ENCODE measurements at regions not wholly inside any gene's neighbourhood (a gene's known extent, or its start where the extent isn't known, plus 50 kb on each side); places are given as distances from the start of the nearest gene placed in this dataset.
A peak's percentile ranks its signal among the peaks of the same experiment; 100 is the strongest.

- H3K4me3 Mint-ChIP-seq, result no peak overlapping the region
- peaks cover 3% of the 10 kb centered on the region for H3K36me3 Mint-ChIP-seq (ENCODE audit: low read depth)
- peaks cover 15% of the 10 kb centered on the region for H3K9me3 Mint-ChIP-seq
- H3K4me1 Mint-ChIP-seq, result peaks cover 16% of the 10 kb centered on the region
- H3K27me3 Mint-ChIP-seq (ENCODE audit: low read depth), result no peaks in the 10 kb centered on the region
- H3K27ac Mint-ChIP-seq (ENCODE audit: unreplicated experiment), result no peak overlapping the region
- DNase-seq (ENCODE audit: low read depth, low spot score), result no peak
- no peak for TF ChIP-seq CTCF (conservative IDR thresholded peaks at IDR 0.05)
These were observed 70.5 kb upstream of the SULF2 start for GRCh38 chr20:47855799-47856198.

- Mint-ChIP-seq H3K4me3 (no peak overlapping the region), H3K4me1 (peaks cover 16% of the 10 kb centered on the region), H3K27ac (ENCODE audit: unreplicated experiment) (no peak overlapping the region), H3K36me3 (ENCODE audit: low read depth) (peaks cover 3% of the 10 kb centered on the region), H3K27me3 (ENCODE audit: low read depth) (no peaks in the 10 kb centered on the region), H3K9me3 (peaks cover 15% of the 10 kb centered on the region)
- peak; percentile 51 for TF ChIP-seq CTCF (conservative IDR thresholded peaks at IDR 0.05)
- DNase-seq (ENCODE audit: low read depth, low spot score), result peak; percentile 41
These were observed 69.5 kb upstream of the SULF2 start for GRCh38 chr20:47854687-47855212.

GRCh38 chr20:47851774-47852173 is 66.5 kb upstream of the SULF2 start:
- H3K4me3 Mint-ChIP-seq, result no peak overlapping the region
- TF ChIP-seq CTCF (conservative IDR thresholded peaks at IDR 0.05), result no peak
- peaks cover 16% of the 10 kb centered on the region for H3K4me1 Mint-ChIP-seq
- H3K9me3 Mint-ChIP-seq, result peaks cover 15% of the 10 kb centered on the region
- H3K27me3 Mint-ChIP-seq (ENCODE audit: low read depth), result no peaks in the 10 kb centered on the region
- no peak for DNase-seq (ENCODE audit: low read depth, low spot score)
- peak overlapping the region; percentile 30 for H3K27ac Mint-ChIP-seq (ENCODE audit: unreplicated experiment)
- H3K36me3 Mint-ChIP-seq (ENCODE audit: low read depth), result peaks cover 3% of the 10 kb centered on the region

GRCh38 chr20:47850146-47850545 is 64.9 kb upstream of the SULF2 start:
- DNase-seq (ENCODE audit: low read depth, low spot score), result no peak
- H3K4me1 Mint-ChIP-seq, result peaks cover 18% of the 10 kb centered on the region
- no peak for TF ChIP-seq CTCF (conservative IDR thresholded peaks at IDR 0.05)
- H3K27ac Mint-ChIP-seq (ENCODE audit: unreplicated experiment), result no peak overlapping the region
- H3K9me3 Mint-ChIP-seq, result peaks cover 15% of the 10 kb centered on the region
- no peak overlapping the region for H3K4me3 Mint-ChIP-seq
- no peaks in the 10 kb centered on the region for H3K27me3 Mint-ChIP-seq (ENCODE audit: low read depth)
- peaks cover 3% of the 10 kb centered on the region for H3K36me3 Mint-ChIP-seq (ENCODE audit: low read depth)

- H3K27me3 Mint-ChIP-seq (ENCODE audit: low read depth), result no peaks in the 10 kb centered on the region
- DNase-seq (ENCODE audit: low read depth, low spot score), result no peak
- H3K4me3 Mint-ChIP-seq, result no peak overlapping the region
- peaks cover 18% of the 10 kb centered on the region for H3K4me1 Mint-ChIP-seq
- peaks cover 11% of the 10 kb centered on the region for H3K9me3 Mint-ChIP-seq
- no peak for TF ChIP-seq CTCF (conservative IDR thresholded peaks at IDR 0.05)
- H3K27ac Mint-ChIP-seq (ENCODE audit: unreplicated experiment), result no peak overlapping the region
- peaks cover 3% of the 10 kb centered on the region for H3K36me3 Mint-ChIP-seq (ENCODE audit: low read depth)
These were observed 64.3 kb upstream of the SULF2 start for GRCh38 chr20:47849596-47849995.
